SK-N-MC (cell line): ENCODE measurements at regions not wholly inside any gene's neighbourhood (a gene's known extent, or its start where the extent isn't known, plus 50 kb on each side); places are given as distances from the start of the nearest gene placed in this dataset.

ENCODE experiments used
- EZH2 ChIP-seq: fragments of 200-600 bp; sonication (generic); IDR thresholded peaks from one replicate; pipeline ENCODE4 v1.6.1; 2017; ENCODE audit warnings: antibody characterized with exemption
- POLR2AphosphoS5 ChIP-seq: IDR thresholded peaks from 2 replicates; pipeline ENCODE4 v1.6.1; 2012; ENCODE audit warnings: mild to moderate bottlenecking, low read depth, low read length, borderline replicate concordance

GRCh38 chr7:45479781-45480180 lies 94.4 kb upstream of the ADCY1 start:
- no peak for TF ChIP-seq EZH2
- no peak for TF ChIP-seq POLR2AphosphoS5
